Hippocampal formation (tissue), 2 donors: ENCODE measurements at regions not wholly inside any gene's neighbourhood (a gene's known extent, or its start where the extent isn't known, plus 50 kb on each side); places are given as distances from the start of the nearest gene placed in this dataset.
"Not testable (repeated sequence)": the region's sequence is repeated elsewhere in the genome, so short reads cannot be mapped to it uniquely, and the experiment has no call there.

Source experiments
- DNase-seq, 2 donors: peaks; one replicate each; lab custom pipeline; 2025; lab: John Stamatoyannopoulos, UW

- no peak for DNase-seq
Measured at GRCh38 chr9:90981726-90982125, 180.1 kb downstream of the SYK start.

GRCh38 chr9:90983394-90983793 is 181.8 kb downstream of the SYK start:
- DNase-seq: no peak

GRCh38 chr9:90985631-90986030 is 184.0 kb downstream of the SYK start:
- DNase-seq: no peak

- DNase-seq: no peak
Measured at GRCh38 chr9:90986161-90986560, 184.5 kb downstream of the SYK start.

GRCh38 chr9:90987566-90987965 is 185.9 kb downstream of the SYK start:
- DNase-seq: no peak

- DNase-seq: no peak
Measured at GRCh38 chr9:90988318-90988717, 186.7 kb downstream of the SYK start.

- DNase-seq: no peak
Measured at GRCh38 chr9:90991953-90992352, 190.3 kb downstream of the SYK start.

- DNase-seq: no peak
Measured at GRCh38 chr9:90995516-90995915, 193.9 kb downstream of the SYK start.

GRCh38 chr9:90996154-90997065 is 194.8 kb downstream of the SYK start:
- DNase-seq: no peak

GRCh38 chr9:90998573-90998972 is 197.0 kb downstream of the SYK start:
- DNase-seq: no peak

GRCh38 chr9:90999425-91000397 is 198.1 kb downstream of the SYK start:
- no peak for DNase-seq

- no peak for DNase-seq
Measured at GRCh38 chr9:91001146-91001611, 199.6 kb downstream of the SYK start.

- DNase-seq: no peak
Measured at GRCh38 chr9:91004484-91004883, 202.9 kb downstream of the SYK start.

- DNase-seq: no peak
Measured at GRCh38 chr9:91004992-91005391, 203.4 kb downstream of the SYK start.

- no peak for DNase-seq
Measured at GRCh38 chr9:91006046-91006445, 204.4 kb downstream of the SYK start.

- no peak for DNase-seq
Measured at GRCh38 chr9:91008568-91008967, 206.9 kb downstream of the SYK start.

GRCh38 chr9:91011891-91012290 is 210.3 kb downstream of the SYK start:
- DNase-seq: no peak

GRCh38 chr9:91012933-91013841 is 211.6 kb downstream of the SYK start:
- no peak for DNase-seq

- DNase-seq: no peak
Measured at GRCh38 chr9:91017245-91017644, 215.6 kb downstream of the SYK start.

- not testable (repeated sequence) for DNase-seq
Measured at GRCh38 chr9:91019871-91020270, 218.3 kb downstream of the SYK start.

- DNase-seq: not testable (repeated sequence)
Measured at GRCh38 chr9:91021656-91022055, 220.0 kb downstream of the SYK start.
